ENCODE measurements at regions not wholly inside any gene's neighbourhood (a gene's known extent, or its start where the extent isn't known, plus 50 kb on each side); places are given as distances from the start of the nearest gene placed in this dataset.

GRCh38 chr2:238560234-238560633, 133.5 kb downstream of the ASB1 start:
- no peaks in the 10 kb centered on the region for H3K36me3 ChIP-seq (ENCODE audit: insufficient read depth, low read length)
- no peak overlapping the region for H3K4me3 ChIP-seq (ENCODE audit: low read depth in 1 of 2, low read length in 2 of 2)
- TF ChIP-seq CTCF (IDR thresholded peaks at IDR 0.05; ENCODE audit: borderline replicate concordance, extremely low read depth, low read length, poor library complexity, severe bottlenecking): no peak
- no peak for TF ChIP-seq EZH2 (IDR thresholded peaks at IDR 0.05; ENCODE audit: borderline replicate concordance, low read depth, low read length, severe bottlenecking)
- H2AFZ ChIP-seq (ENCODE audit: low read depth, low read length): no peak overlapping the region
- no peaks in the 10 kb centered on the region for H3K27me3 ChIP-seq (ENCODE audit: insufficient read depth, low read length, poor library complexity)
- H3K79me2 ChIP-seq (ENCODE audit: insufficient read depth, low read length): no peaks in the 10 kb centered on the region
- H3K4me1 ChIP-seq (ENCODE audit: insufficient read depth, low read length): no peaks in the 10 kb centered on the region
- DNase-seq: no peak
- H3K4me2 ChIP-seq (ENCODE audit: insufficient read depth, low read length): no peak overlapping the region
- H3K27ac ChIP-seq (ENCODE audit: low read length): no peak overlapping the region
- H4K20me1 ChIP-seq (ENCODE audit: insufficient read depth, low read length): no peaks in the 10 kb centered on the region
- no peaks in the 10 kb centered on the region for H3K9me3 ChIP-seq (ENCODE audit: insufficient read depth, low read length, severe bottlenecking)
- no peak for ATAC-seq (ENCODE audit: insufficient read depth, low read depth)
- H3K9ac ChIP-seq (ENCODE audit: low read depth, low read length): no peak overlapping the region

GRCh38 chr2:238561230-238561629, 134.5 kb downstream of the ASB1 start:
- H3K9ac ChIP-seq (ENCODE audit: low read depth, low read length): no peak overlapping the region
- DNase-seq (no peak), ATAC-seq (ENCODE audit: insufficient read depth, low read depth) (no peak)
- H3K4me3 ChIP-seq (ENCODE audit: low read depth in 1 of 2, low read length in 2 of 2): no peak overlapping the region
- H3K27me3 ChIP-seq (ENCODE audit: insufficient read depth, low read length, poor library complexity): no peaks in the 10 kb centered on the region
- no peaks in the 10 kb centered on the region for H4K20me1 ChIP-seq (ENCODE audit: insufficient read depth, low read length)
- no peak overlapping the region for H3K4me2 ChIP-seq (ENCODE audit: insufficient read depth, low read length)
- H3K4me1 ChIP-seq (ENCODE audit: insufficient read depth, low read length): no peaks in the 10 kb centered on the region
- TF ChIP-seq EZH2 (IDR thresholded peaks at IDR 0.05; ENCODE audit: borderline replicate concordance, low read depth, low read length, severe bottlenecking) (no peak), CTCF (IDR thresholded peaks at IDR 0.05; ENCODE audit: borderline replicate concordance, extremely low read depth, low read length, poor library complexity, severe bottlenecking) (no peak)
- H3K9me3 ChIP-seq (ENCODE audit: insufficient read depth, low read length, severe bottlenecking): no peaks in the 10 kb centered on the region
- H3K27ac ChIP-seq (ENCODE audit: low read length): no peak overlapping the region
- H3K79me2 ChIP-seq (ENCODE audit: insufficient read depth, low read length): no peaks in the 10 kb centered on the region
- no peak overlapping the region for H2AFZ ChIP-seq (ENCODE audit: low read depth, low read length)
- no peaks in the 10 kb centered on the region for H3K36me3 ChIP-seq (ENCODE audit: insufficient read depth, low read length)

GRCh38 chr2:238562446-238562845, 135.7 kb downstream of the ASB1 start:
- Histone ChIP-seq H3K27ac (ENCODE audit: low read length) (no peak overlapping the region), H3K4me2 (ENCODE audit: insufficient read depth, low read length) (no peak overlapping the region), H4K20me1 (ENCODE audit: insufficient read depth, low read length) (no peaks in the 10 kb centered on the region), H3K36me3 (ENCODE audit: insufficient read depth, low read length) (no peaks in the 10 kb centered on the region), H3K4me3 (ENCODE audit: low read depth in 1 of 2, low read length in 2 of 2) (no peak overlapping the region), H3K9ac (ENCODE audit: low read depth, low read length) (no peak overlapping the region), H3K4me1 (ENCODE audit: insufficient read depth, low read length) (no peaks in the 10 kb centered on the region), H3K79me2 (ENCODE audit: insufficient read depth, low read length) (no peaks in the 10 kb centered on the region), H3K9me3 (ENCODE audit: insufficient read depth, low read length, severe bottlenecking) (no peaks in the 10 kb centered on the region), H3K27me3 (ENCODE audit: insufficient read depth, low read length, poor library complexity) (no peaks in the 10 kb centered on the region), H2AFZ (ENCODE audit: low read depth, low read length) (no peak overlapping the region)
- TF ChIP-seq EZH2 (IDR thresholded peaks at IDR 0.05; ENCODE audit: borderline replicate concordance, low read depth, low read length, severe bottlenecking) (no peak), CTCF (IDR thresholded peaks at IDR 0.05; ENCODE audit: borderline replicate concordance, extremely low read depth, low read length, poor library complexity, severe bottlenecking) (no peak)
- no peak for ATAC-seq (ENCODE audit: insufficient read depth, low read depth)
- DNase-seq: no peak

GRCh38 chr2:238563551-238563950, 136.8 kb downstream of the ASB1 start:
- no peaks in the 10 kb centered on the region for H3K79me2 ChIP-seq (ENCODE audit: insufficient read depth, low read length)
- no peaks in the 10 kb centered on the region for H3K4me1 ChIP-seq (ENCODE audit: insufficient read depth, low read length)
- H3K9me3 ChIP-seq (ENCODE audit: insufficient read depth, low read length, severe bottlenecking): no peaks in the 10 kb centered on the region
- no peaks in the 10 kb centered on the region for H3K27me3 ChIP-seq (ENCODE audit: insufficient read depth, low read length, poor library complexity)
- TF ChIP-seq CTCF (IDR thresholded peaks at IDR 0.05; ENCODE audit: borderline replicate concordance, extremely low read depth, low read length, poor library complexity, severe bottlenecking) (no peak), EZH2 (IDR thresholded peaks at IDR 0.05; ENCODE audit: borderline replicate concordance, low read depth, low read length, severe bottlenecking) (no peak)
- no peak overlapping the region for H3K9ac ChIP-seq (ENCODE audit: low read depth, low read length)
- no peak for DNase-seq
- H3K27ac ChIP-seq (ENCODE audit: low read length): no peak overlapping the region
- no peak for ATAC-seq (ENCODE audit: insufficient read depth, low read depth)
- no peaks in the 10 kb centered on the region for H4K20me1 ChIP-seq (ENCODE audit: insufficient read depth, low read length)
- no peak overlapping the region for H2AFZ ChIP-seq (ENCODE audit: low read depth, low read length)
- no peaks in the 10 kb centered on the region for H3K36me3 ChIP-seq (ENCODE audit: insufficient read depth, low read length)
- H3K4me3 ChIP-seq (ENCODE audit: low read depth in 1 of 2, low read length in 2 of 2): no peak overlapping the region
- H3K4me2 ChIP-seq (ENCODE audit: insufficient read depth, low read length): no peak overlapping the region

Measured in DND-41 (cell line).